ENCODE measurements at regions not wholly inside any gene's neighbourhood (a gene's known extent, or its start where the extent isn't known, plus 50 kb on each side); places are given as distances from the start of the nearest gene placed in this dataset.
"Not testable (repeated sequence)": the region's sequence is repeated elsewhere in the genome, so short reads cannot be mapped to it uniquely, and the experiment has no call there.

- no peaks in the 10 kb centered on the region for H3K9me3 ChIP-seq (ENCODE audit: low read depth)
- H2AFZ ChIP-seq: peak overlapping the region; percentile 42; the same call in 1 of the 2 replicates
- in situ Hi-C loops (cut with MboI): no loop called here
- H3K27ac ChIP-seq: no peak overlapping the region
- H3K9ac ChIP-seq: no peak overlapping the region
- H3K79me2 ChIP-seq (ENCODE audit: insufficient read depth): no peaks in the 10 kb centered on the region
- H3F3A ChIP-seq (ENCODE audit: insufficient read depth): no peaks in the 10 kb centered on the region
- H4K20me1 ChIP-seq (ENCODE audit: insufficient read depth): no peaks in the 10 kb centered on the region
- DNase-seq: no peak
- H3K4me3 ChIP-seq: no peak overlapping the region
- H3K36me3 ChIP-seq (ENCODE audit: low read depth): no peaks in the 10 kb centered on the region
- 23 to 42% methylated on average over 1 of the region's 1 CpG for WGBS, 2 experiments (ENCODE audit: low coverage in 1 of 2, low lambda C conversion rate in 2 of 2, missing lambda C conversion rate in 2 of 2)
- no peaks in the 10 kb centered on the region for H3K4me1 ChIP-seq (ENCODE audit: insufficient read depth)
- TF ChIP-seq EZH2 (IDR thresholded peaks at IDR 0.05; ENCODE audit: insufficient read depth, poor library complexity, severe bottlenecking): no peak
- TF ChIP-seq EZH2phosphoT487 (IDR thresholded peaks at IDR 0.05; ENCODE audit: insufficient read depth, low read depth): no peak
- no peak overlapping the region for H3K4me2 ChIP-seq (ENCODE audit: unreplicated experiment)
- H3K9me2 ChIP-seq (ENCODE audit: insufficient read depth): no peaks in the 10 kb centered on the region
- no peaks in the 10 kb centered on the region for H3K27me3 ChIP-seq (replicated peaks; ENCODE audit: insufficient read depth)
Measured at GRCh38 chr3:176141837-176142236, 1055.4 kb downstream of the TBL1XR1 start.

GRCh38 chr3:176120507-176120906, 1076.8 kb downstream of the TBL1XR1 start:
- no peaks in the 10 kb centered on the region for H3K9me3 ChIP-seq (ENCODE audit: low read depth)
- WGBS, 2 experiments (ENCODE audit: low coverage in 1 of 2, low lambda C conversion rate in 2 of 2, missing lambda C conversion rate in 2 of 2): 12% methylated on average over 2 of the region's 2 CpGs
- no peak overlapping the region for H3K27ac ChIP-seq
- H3K9ac ChIP-seq: no peak overlapping the region
- H3F3A ChIP-seq (ENCODE audit: insufficient read depth): no peaks in the 10 kb centered on the region
- TF ChIP-seq EZH2phosphoT487 (IDR thresholded peaks at IDR 0.05; ENCODE audit: insufficient read depth, low read depth) (no peak), EZH2 (IDR thresholded peaks at IDR 0.05; ENCODE audit: insufficient read depth, poor library complexity, severe bottlenecking) (no peak)
- no peak for DNase-seq
- H2AFZ ChIP-seq: no peak overlapping the region
- H3K4me1 ChIP-seq (ENCODE audit: insufficient read depth): no peaks in the 10 kb centered on the region
- no peaks in the 10 kb centered on the region for H3K9me2 ChIP-seq (ENCODE audit: insufficient read depth)
- no peaks in the 10 kb centered on the region for H3K36me3 ChIP-seq (ENCODE audit: low read depth)
- H3K4me3 ChIP-seq: no peak overlapping the region
- H3K79me2 ChIP-seq (ENCODE audit: insufficient read depth): no peaks in the 10 kb centered on the region
- H3K4me2 ChIP-seq (ENCODE audit: unreplicated experiment): no peak overlapping the region
- H4K20me1 ChIP-seq (ENCODE audit: insufficient read depth): no peaks in the 10 kb centered on the region
- in situ Hi-C loops (cut with MboI): no loop called here
- H3K27me3 ChIP-seq (replicated peaks; ENCODE audit: insufficient read depth): no peaks in the 10 kb centered on the region

GRCh38 chr3:176119826-176120225, 1077.5 kb downstream of the TBL1XR1 start:
- no peak overlapping the region for H3K4me3 ChIP-seq
- TF ChIP-seq EZH2 (IDR thresholded peaks at IDR 0.05; ENCODE audit: insufficient read depth, poor library complexity, severe bottlenecking) (no peak), EZH2phosphoT487 (IDR thresholded peaks at IDR 0.05; ENCODE audit: insufficient read depth, low read depth) (no peak)
- H3K27ac ChIP-seq: no peak overlapping the region
- no peak overlapping the region for H3K4me2 ChIP-seq (ENCODE audit: unreplicated experiment)
- H3K4me1 ChIP-seq (ENCODE audit: insufficient read depth): no peaks in the 10 kb centered on the region
- H2AFZ ChIP-seq: no peak overlapping the region
- no peaks in the 10 kb centered on the region for H3K9me2 ChIP-seq (ENCODE audit: insufficient read depth)
- no peaks in the 10 kb centered on the region for H3K9me3 ChIP-seq (ENCODE audit: low read depth)
- no peaks in the 10 kb centered on the region for H3K27me3 ChIP-seq (replicated peaks; ENCODE audit: insufficient read depth)
- H3K36me3 ChIP-seq (ENCODE audit: low read depth): no peaks in the 10 kb centered on the region
- no peaks in the 10 kb centered on the region for H3K79me2 ChIP-seq (ENCODE audit: insufficient read depth)
- no peaks in the 10 kb centered on the region for H3F3A ChIP-seq (ENCODE audit: insufficient read depth)
- H3K9ac ChIP-seq: no peak overlapping the region
- no peaks in the 10 kb centered on the region for H4K20me1 ChIP-seq (ENCODE audit: insufficient read depth)
- 62% methylated on average over 6 of the region's 6 CpGs for WGBS, 2 experiments (ENCODE audit: low coverage in 1 of 2, low lambda C conversion rate in 2 of 2, missing lambda C conversion rate in 2 of 2)
- no peak for DNase-seq
- in situ Hi-C loops (cut with MboI): no loop called here

- DNase-seq: peak; percentile 8
Measured at GRCh38 chr3:176106380-176106779, 1090.9 kb downstream of the TBL1XR1 start.

DNA sequence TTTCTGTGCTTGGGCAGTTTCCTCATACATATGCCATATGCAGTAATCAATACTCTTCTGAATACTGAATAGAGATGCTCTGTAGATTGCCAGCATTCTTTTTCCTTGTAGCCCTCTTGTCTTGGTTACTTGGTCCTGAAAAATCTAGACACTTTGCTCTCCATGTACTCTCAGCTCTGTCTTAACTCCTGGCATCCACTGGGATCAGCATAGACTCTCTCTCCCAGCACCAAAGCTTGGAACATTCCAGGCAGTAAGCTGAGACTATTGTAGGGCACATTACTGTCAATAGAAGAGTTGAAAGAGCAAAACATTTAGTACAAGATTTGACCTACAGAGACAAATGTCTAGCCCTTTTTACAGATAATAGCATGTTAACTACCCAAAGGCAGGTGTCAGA, 1100.3 kb downstream of the TBL1XR1 start:
- in situ Hi-C loops (cut with MboI): no loop called here
- Histone ChIP-seq H3K36me3 (ENCODE audit: low read depth) (no peaks in the 10 kb centered on the region), H3K9me3 (ENCODE audit: low read depth) (no peaks in the 10 kb centered on the region)

More at GRCh38 chr3:176106380-176106779, 1090.9 kb downstream of the TBL1XR1 start:
- H3K27me3 ChIP-seq (replicated peaks; ENCODE audit: insufficient read depth): no peaks in the 10 kb centered on the region
- no peak overlapping the region for H2AFZ ChIP-seq
- no peak overlapping the region for H3K9ac ChIP-seq
- H3K27ac ChIP-seq: no peak overlapping the region
- H3K4me2 ChIP-seq (ENCODE audit: unreplicated experiment): no peak overlapping the region
- in situ Hi-C loops (cut with MboI): no loop called here
- no peaks in the 10 kb centered on the region for H3F3A ChIP-seq (ENCODE audit: insufficient read depth)
- no peaks in the 10 kb centered on the region for H4K20me1 ChIP-seq (ENCODE audit: insufficient read depth)
- no peaks in the 10 kb centered on the region for H3K36me3 ChIP-seq (ENCODE audit: low read depth)
- WGBS, 2 experiments (ENCODE audit: low coverage in 1 of 2, low lambda C conversion rate in 2 of 2, missing lambda C conversion rate in 2 of 2): 45 to 56% methylated on average over 2 of the region's 2 CpGs
- no peaks in the 10 kb centered on the region for H3K4me1 ChIP-seq (ENCODE audit: insufficient read depth)
- no peak overlapping the region for H3K4me3 ChIP-seq
- TF ChIP-seq EZH2 (IDR thresholded peaks at IDR 0.05; ENCODE audit: insufficient read depth, poor library complexity, severe bottlenecking) (no peak), EZH2phosphoT487 (IDR thresholded peaks at IDR 0.05; ENCODE audit: insufficient read depth, low read depth) (no peak)
- no peaks in the 10 kb centered on the region for H3K79me2 ChIP-seq (ENCODE audit: insufficient read depth)
- no peaks in the 10 kb centered on the region for H3K9me3 ChIP-seq (ENCODE audit: low read depth)
- no peaks in the 10 kb centered on the region for H3K9me2 ChIP-seq (ENCODE audit: insufficient read depth)

DNA sequence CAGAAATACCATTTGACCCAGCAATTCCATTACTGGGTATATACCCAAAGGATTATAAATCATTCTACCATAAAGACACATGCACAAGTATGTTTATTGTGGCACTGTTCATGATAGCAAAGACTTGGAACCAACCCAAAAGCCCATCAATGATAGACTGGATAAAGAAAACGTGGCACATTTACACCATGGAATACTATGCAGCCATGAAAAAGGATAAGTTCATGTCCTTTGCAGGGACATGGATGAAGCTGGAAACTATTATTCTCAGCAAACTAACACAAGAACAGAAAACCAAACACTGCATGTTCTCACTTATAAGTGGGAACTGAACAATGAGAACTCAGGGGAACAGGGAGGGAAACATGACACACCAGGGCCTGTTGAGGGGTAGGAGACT, 1103.4 kb downstream of the TBL1XR1 start:
- H3K36me3 ChIP-seq (ENCODE audit: low read depth); in situ Hi-C loops (cut with MboI); H3K27ac ChIP-seq; H3K27me3 ChIP-seq (replicated peaks; ENCODE audit: insufficient read depth); H3K4me1 ChIP-seq (ENCODE audit: insufficient read depth); H2AFZ ChIP-seq; DNase-seq; H3K9ac ChIP-seq; H3K4me2 ChIP-seq (ENCODE audit: unreplicated experiment); H3K9me3 ChIP-seq (ENCODE audit: low read depth); H3F3A ChIP-seq (ENCODE audit: insufficient read depth); H3K9me2 ChIP-seq (ENCODE audit: insufficient read depth); H4K20me1 ChIP-seq (ENCODE audit: insufficient read depth); H3K79me2 ChIP-seq (ENCODE audit: insufficient read depth); H3K4me3 ChIP-seq: not testable (repeated sequence)
- 25 to 27% methylated on average over 1 of the region's 1 CpG for WGBS, 2 experiments (ENCODE audit: low coverage in 1 of 2, low lambda C conversion rate in 2 of 2, missing lambda C conversion rate in 2 of 2)

More for the DNA sequence above, 1100.3 kb downstream of the TBL1XR1 start:
- no peak overlapping the region for H3K4me3 ChIP-seq
- no peak overlapping the region for H3K9ac ChIP-seq
- H3K4me1 ChIP-seq (ENCODE audit: insufficient read depth): no peaks in the 10 kb centered on the region
- no peak overlapping the region for H3K4me2 ChIP-seq (ENCODE audit: unreplicated experiment)
- H3K27me3 ChIP-seq (replicated peaks; ENCODE audit: insufficient read depth): no peaks in the 10 kb centered on the region
- DNase-seq: no peak
- no peaks in the 10 kb centered on the region for H3K79me2 ChIP-seq (ENCODE audit: insufficient read depth)
- H3F3A ChIP-seq (ENCODE audit: insufficient read depth): no peaks in the 10 kb centered on the region
- H3K27ac ChIP-seq: no peak overlapping the region
- no peaks in the 10 kb centered on the region for H3K9me2 ChIP-seq (ENCODE audit: insufficient read depth)
- H2AFZ ChIP-seq: no peak overlapping the region
- no peak for TF ChIP-seq EZH2phosphoT487 (IDR thresholded peaks at IDR 0.05; ENCODE audit: insufficient read depth, low read depth)
- H4K20me1 ChIP-seq (ENCODE audit: insufficient read depth): no peaks in the 10 kb centered on the region
